DMS 273 (cell line): ENCODE measurements at regions not wholly inside any gene's neighbourhood (a gene's known extent, or its start where the extent isn't known, plus 50 kb on each side); places are given as distances from the start of the nearest gene placed in this dataset.
A peak's percentile ranks its signal among the peaks of the same experiment; 100 is the strongest.

Source experiments
- DNase-seq: peaks from one replicate; lab custom pipeline; 2025; ENCODE audit not compliant: unreplicated experiment; lab: John Stamatoyannopoulos, UW

GRCh38 chr18:39692367-39693015, 2126.9 kb upstream of the CELF4 start:
- DNase-seq: no peak

GRCh38 chr18:39685303-39685902, 2119.8 kb upstream of the CELF4 start:
- peak; percentile 5 for DNase-seq

GRCh38 chr18:39681061-39681460, 2115.5 kb upstream of the CELF4 start:
- DNase-seq: peak; percentile 21

- no peak for DNase-seq
These were observed 2110.3 kb upstream of the CELF4 start for GRCh38 chr18:39675906-39676305.

GRCh38 chr18:39675368-39675767, 2109.8 kb upstream of the CELF4 start:
- no peak for DNase-seq

GRCh38 chr18:39672171-39672570, 2106.6 kb upstream of the CELF4 start:
- DNase-seq: no peak

- no peak for DNase-seq
These were observed 2102.3 kb upstream of the CELF4 start for GRCh38 chr18:39667905-39668304.

- no peak for DNase-seq
These were observed 2100.9 kb upstream of the CELF4 start for GRCh38 chr18:39666541-39666940.

GRCh38 chr18:39661856-39662366, 2096.3 kb upstream of the CELF4 start:
- no peak for DNase-seq

GRCh38 chr18:39660141-39660540, 2094.5 kb upstream of the CELF4 start:
- DNase-seq: no peak

GRCh38 chr18:39655341-39655740, 2089.7 kb upstream of the CELF4 start:
- DNase-seq: no peak

GRCh38 chr18:39653221-39653620, 2087.6 kb upstream of the CELF4 start:
- no peak for DNase-seq

- no peak for DNase-seq
These were observed 2083.0 kb upstream of the CELF4 start for GRCh38 chr18:39648616-39649015.

- peak; percentile 82 for DNase-seq
These were observed 2082.3 kb upstream of the CELF4 start for GRCh38 chr18:39647627-39648534.

GRCh38 chr18:39638224-39638623, 2072.6 kb upstream of the CELF4 start:
- DNase-seq: no peak

- DNase-seq: no peak
These were observed 2071.3 kb upstream of the CELF4 start for GRCh38 chr18:39636931-39637330.

- no peak for DNase-seq
These were observed 2070.4 kb upstream of the CELF4 start for GRCh38 chr18:39635966-39636365.

GRCh38 chr18:39635192-39635591, 2069.6 kb upstream of the CELF4 start:
- no peak for DNase-seq

- no peak for DNase-seq
These were observed 2062.3 kb upstream of the CELF4 start for GRCh38 chr18:39627936-39628335.

GRCh38 chr18:39624961-39625360, 2059.4 kb upstream of the CELF4 start:
- DNase-seq: no peak

GRCh38 chr18:39622431-39622830, 2056.8 kb upstream of the CELF4 start:
- no peak for DNase-seq
